Testis (tissue), 2 donors: ENCODE measurements at regions not wholly inside any gene's neighbourhood (a gene's known extent, or its start where the extent isn't known, plus 50 kb on each side); places are given as distances from the start of the nearest gene placed in this dataset.
A peak's percentile ranks its signal among the peaks of the same experiment; 100 is the strongest.
"Not testable (repeated sequence)": the region's sequence is repeated elsewhere in the genome, so short reads cannot be mapped to it uniquely, and the experiment has no call there.

Experiments used
- DNase-seq: peaks from one replicate; pipeline ENCODE4 v3.0.0-alpha.2; 2019
- H3K27ac ChIP-seq, 2 donors: fragments of 200-600 bp; sonication (generic); one replicate each; pipeline ENCODE4 v1.5.1; 2019
- H3K27me3 ChIP-seq: fragments of 200-600 bp; sonication (generic); one replicate; pipeline ENCODE4 v1.5.1; 2019
- H3K36me3 ChIP-seq: fragments of 200-600 bp; sonication (generic); one replicate; pipeline ENCODE4 v1.5.1; 2017; ENCODE audit warnings: low read depth; ENCODE audit errors: missing control alignments
- H3K4me1 ChIP-seq: fragments of 200-600 bp; sonication (generic); one replicate; pipeline ENCODE4 v1.5.1; 2019
- H3K4me3 ChIP-seq, 2 donors: fragments of 200-600 bp; sonication (generic); one replicate each; pipeline ENCODE4 v1.5.1; 2017 to 2019
- H3K9me3 ChIP-seq: fragments of 200-600 bp; sonication (generic); one replicate; pipeline ENCODE4 v1.5.1; 2017
- POLR2A ChIP-seq: fragments of 450-650 bp; IDR thresholded peaks from one replicate; pipeline ENCODE4 v1.6.1; 2017; ENCODE audit warnings: antibody characterized with exemption, mild to moderate bottlenecking, moderate library complexity
- WGBS, 2 donors: methylation state at CpG; one replicate each; pipeline ENCODE4 v1.1.5; 2018; 5-methylcytosine and 5-hydroxymethylcytosine counted together
- intact Hi-C: fragments of 100-400 bp; cut with DNase I; formaldehyde crosslinking; loops from one replicate; pipeline ENCODE4 v1.15.1; 2023; ENCODE audit warnings: low total_unique reads
- TF ChIP-seq, protein P1 (sequence below), 3 experiments: fragments of 450-650 bp in 2 of 3; fragments of 200-600 bp in 1 of 3; sonication (generic) in 1 of 3; IDR thresholded peaks; one replicate each; pipeline ENCODE4 v1.5.1; 2016 to 2019; ENCODE audit warnings: antibody characterized with exemption in 3 of 3, mild to moderate bottlenecking in 2 of 3, moderate library complexity in 1 of 3

DNA sequence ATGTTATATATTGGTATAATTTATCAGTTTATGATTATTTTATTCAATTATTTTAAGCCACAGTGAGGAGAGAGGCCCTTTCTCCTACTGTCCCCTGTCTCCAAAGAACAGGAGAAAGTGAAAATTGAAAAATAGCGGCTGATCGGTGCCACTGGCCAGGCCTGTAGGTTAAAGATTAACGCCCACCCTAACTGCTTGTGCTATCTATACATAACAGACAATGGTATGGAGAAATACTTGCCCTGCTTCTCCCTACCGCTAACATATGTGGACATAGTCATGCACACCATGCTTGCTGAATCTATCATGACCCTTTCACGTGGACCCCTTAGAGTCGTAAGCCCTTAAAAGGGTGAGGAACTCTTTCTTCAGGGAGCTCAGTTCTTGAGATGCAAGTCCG is 67.5 kb downstream of the EIF1AY start:
- intact Hi-C loops, result no loop called here
- no peak for TF ChIP-seq POLR2A
- TF ChIP-seq, protein P1, sequence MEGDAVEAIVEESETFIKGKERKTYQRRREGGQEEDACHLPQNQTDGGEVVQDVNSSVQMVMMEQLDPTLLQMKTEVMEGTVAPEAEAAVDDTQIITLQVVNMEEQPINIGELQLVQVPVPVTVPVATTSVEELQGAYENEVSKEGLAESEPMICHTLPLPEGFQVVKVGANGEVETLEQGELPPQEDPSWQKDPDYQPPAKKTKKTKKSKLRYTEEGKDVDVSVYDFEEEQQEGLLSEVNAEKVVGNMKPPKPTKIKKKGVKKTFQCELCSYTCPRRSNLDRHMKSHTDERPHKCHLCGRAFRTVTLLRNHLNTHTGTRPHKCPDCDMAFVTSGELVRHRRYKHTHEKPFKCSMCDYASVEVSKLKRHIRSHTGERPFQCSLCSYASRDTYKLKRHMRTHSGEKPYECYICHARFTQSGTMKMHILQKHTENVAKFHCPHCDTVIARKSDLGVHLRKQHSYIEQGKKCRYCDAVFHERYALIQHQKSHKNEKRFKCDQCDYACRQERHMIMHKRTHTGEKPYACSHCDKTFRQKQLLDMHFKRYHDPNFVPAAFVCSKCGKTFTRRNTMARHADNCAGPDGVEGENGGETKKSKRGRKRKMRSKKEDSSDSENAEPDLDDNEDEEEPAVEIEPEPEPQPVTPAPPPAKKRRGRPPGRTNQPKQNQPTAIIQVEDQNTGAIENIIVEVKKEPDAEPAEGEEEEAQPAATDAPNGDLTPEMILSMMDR (IDR thresholded peaks at IDR 0.05), result no peak
- no peak overlapping the region for H3K4me3 ChIP-seq
- no peak overlapping the region for H3K27ac ChIP-seq
- DNase-seq, result no peak
- no peaks in the 10 kb centered on the region for H3K9me3 ChIP-seq
- no peaks in the 10 kb centered on the region for H3K27me3 ChIP-seq
- no peaks in the 10 kb centered on the region for H3K4me1 ChIP-seq
- no peaks in the 10 kb centered on the region for H3K36me3 ChIP-seq
- WGBS, 2 donors, result 64 to 68% methylated on average over 6 to 7 of the region's 7 CpGs

DNA sequence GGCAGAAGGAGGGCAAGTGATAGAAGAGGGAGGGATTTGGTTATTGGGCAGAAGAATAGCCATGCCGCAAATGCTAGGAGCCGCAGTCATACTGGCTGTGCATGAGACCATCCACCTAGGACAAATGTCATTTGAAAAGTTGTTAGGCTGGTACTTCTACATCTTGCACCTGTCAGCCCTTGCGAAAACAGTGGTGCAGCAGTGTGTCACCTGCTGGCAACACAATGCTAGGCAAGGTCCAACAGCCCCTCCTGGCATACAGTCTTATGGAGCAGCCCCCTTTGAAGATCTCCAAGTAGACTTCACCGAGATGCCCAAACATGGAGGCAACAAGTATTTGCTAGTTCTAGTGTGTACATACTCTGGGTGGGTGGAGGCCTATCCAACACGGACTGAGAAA is 72.7 kb downstream of the EIF1AY start:
- 85% methylated on average over 5 of the region's 5 CpGs; no CpG with 5 or more reads in 1 of the 2 donors for WGBS, 2 donors
- TF ChIP-seq, protein P1 (IDR thresholded peaks at IDR 0.05), result no peak
- TF ChIP-seq POLR2A, result no peak
- no peaks in the 10 kb centered on the region for H3K36me3 ChIP-seq
- no peaks in the 10 kb centered on the region for H3K4me1 ChIP-seq
- no peaks in the 10 kb centered on the region for H3K27me3 ChIP-seq
- H3K27ac ChIP-seq, result no peak overlapping the region
- H3K9me3 ChIP-seq, result no peaks in the 10 kb centered on the region
- intact Hi-C loops, result no loop called here
- DNase-seq, result no peak
- no peak overlapping the region for H3K4me3 ChIP-seq

DNA sequence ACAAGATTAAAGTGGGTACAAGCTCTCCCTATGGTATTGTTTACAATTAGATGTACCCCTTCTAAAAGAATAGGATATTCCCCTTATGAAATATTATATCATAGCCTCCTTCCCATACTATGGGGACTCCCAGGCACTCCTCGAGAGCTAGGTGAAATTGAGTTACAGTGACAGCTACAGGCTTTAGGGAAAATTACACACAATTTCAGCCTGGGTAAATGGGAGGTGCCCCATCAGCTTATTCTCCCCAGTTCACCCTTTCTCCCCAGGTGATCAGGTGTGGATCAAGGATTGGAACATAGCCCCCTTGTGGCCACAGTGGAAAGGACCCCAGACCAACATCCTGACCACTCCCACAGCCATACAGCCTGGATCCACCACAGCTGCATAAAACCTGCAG is 73.3 kb downstream of the EIF1AY start:
- H3K9me3 ChIP-seq, DNase-seq, intact Hi-C loops, H3K36me3 ChIP-seq, H3K4me1 ChIP-seq, H3K4me3 ChIP-seq, H3K27ac ChIP-seq, H3K27me3 ChIP-seq: not testable (repeated sequence)
- WGBS, 2 donors, result 33 to 45% methylated on average over 1 of the region's 1 CpG
- TF ChIP-seq, protein P1 (IDR thresholded peaks at IDR 0.05), result peak in 1 of 3 experiments; percentile 11

- DNase-seq, result no peak
- Histone ChIP-seq H3K9me3 (no peaks in the 10 kb centered on the region), H3K27ac (no peak overlapping the region), H3K36me3 (no peaks in the 10 kb centered on the region), H3K4me1 (no peaks in the 10 kb centered on the region), H3K4me3 (no peak overlapping the region), H3K27me3 (no peaks in the 10 kb centered on the region)
- intact Hi-C loops, result no loop called here
- 74 to 94% methylated on average over 4 of the region's 4 CpGs for WGBS, 2 donors
- TF ChIP-seq, protein P1 (IDR thresholded peaks at IDR 0.05), result no peak
- no peak for TF ChIP-seq POLR2A
These were observed 75.9 kb downstream of the EIF1AY start for GRCh38 chrY:20651481-20651880.

GRCh38 chrY:20659450-20659849 is 83.9 kb downstream of the EIF1AY start:
- no peak overlapping the region for H3K27ac ChIP-seq
- no peaks in the 10 kb centered on the region for H3K27me3 ChIP-seq
- no peaks in the 10 kb centered on the region for H3K9me3 ChIP-seq
- TF ChIP-seq, protein P1 (IDR thresholded peaks at IDR 0.05), result no peak
- TF ChIP-seq POLR2A, result no peak
- no peak overlapping the region for H3K4me3 ChIP-seq
- intact Hi-C loops, result no loop called here
- DNase-seq, result no peak
- no peaks in the 10 kb centered on the region for H3K4me1 ChIP-seq
- no peaks in the 10 kb centered on the region for H3K36me3 ChIP-seq
- WGBS, 2 donors, result 19 to 33% methylated on average over 2 of the region's 2 CpGs
